Astrocyte (in vitro differentiated cells and primary cell): ENCODE measurements at regions not wholly inside any gene's neighbourhood (a gene's known extent, or its start where the extent isn't known, plus 50 kb on each side); places are given as distances from the start of the nearest gene placed in this dataset.

Source experiments
- CTCF ChIP-seq: IDR thresholded peaks from 2 replicates; pipeline ENCODE4 v1.5.1; 2011; ENCODE audit warnings: low read depth, mild to moderate bottlenecking, inconsistent platforms, low read length, moderate library complexity; ENCODE audit not compliant: insufficient read depth
- EZH2 ChIP-seq: IDR thresholded peaks from 2 replicates; pipeline ENCODE4 v1.6.1; 2012; ENCODE audit warnings: mild to moderate bottlenecking, low read length, inconsistent platforms; ENCODE audit not compliant: insufficient read depth

- TF ChIP-seq CTCF (no peak), EZH2 (no peak)
Observed at GRCh38 chr3:28786446-28786845, 437.8 kb upstream of the AZI2 start.
